GM21717 (cell line): ENCODE measurements at regions not wholly inside any gene's neighbourhood (a gene's known extent, or its start where the extent isn't known, plus 50 kb on each side); places are given as distances from the start of the nearest gene placed in this dataset.
"Not testable (repeated sequence)": the region's sequence is repeated elsewhere in the genome, so short reads cannot be mapped to it uniquely, and the experiment has no call there.

Experiments
- ATAC-seq: cut with Tn5 transposase; IDR thresholded peaks from one replicate; pipeline ENCODE4 v1.9.1; 2021; ENCODE audit warnings: mild to moderate bottlenecking, moderate library complexity; ENCODE audit not compliant: unreplicated experiment

DNA sequence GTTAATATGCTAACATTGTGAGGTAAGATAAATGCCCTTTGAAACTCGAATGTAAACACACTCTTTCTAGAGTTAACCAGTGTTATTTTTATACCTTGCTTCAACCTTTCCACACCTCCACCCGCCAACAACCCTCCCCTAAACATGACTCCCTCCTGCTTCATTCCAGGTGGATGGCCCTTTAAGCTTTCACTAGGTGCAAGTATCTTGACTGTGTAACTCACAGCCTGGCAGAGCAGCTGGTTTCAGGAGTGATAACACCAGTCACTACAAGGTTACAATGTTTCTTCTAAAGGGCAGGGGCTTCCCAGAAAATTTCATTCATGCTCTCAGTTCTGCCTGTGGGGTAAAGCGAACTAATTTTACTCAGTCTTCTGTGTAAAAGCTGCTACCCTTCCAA, 318.1 kb upstream of the FRG1 start:
- not testable (repeated sequence) for ATAC-seq

DNA sequence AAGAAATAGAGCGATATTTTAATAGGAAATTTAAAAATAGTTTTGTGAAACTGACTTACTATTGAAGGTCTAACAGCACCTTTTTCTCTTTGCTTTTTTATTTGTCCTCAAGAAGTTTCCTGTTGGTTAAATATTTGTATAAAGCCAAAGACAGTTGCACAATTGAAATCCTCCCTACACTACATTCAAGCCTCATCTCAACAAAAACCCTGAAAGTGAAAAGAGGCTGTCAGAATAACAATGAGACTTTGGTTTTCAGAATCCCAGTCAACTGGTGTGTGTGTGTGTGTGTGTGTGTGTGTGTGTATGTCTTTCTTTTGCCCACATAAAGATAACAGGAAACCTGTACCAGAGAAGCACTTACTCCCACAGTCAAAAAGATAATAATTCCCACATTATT, 313.6 kb upstream of the FRG1 start:
- ATAC-seq = not testable (repeated sequence)

DNA sequence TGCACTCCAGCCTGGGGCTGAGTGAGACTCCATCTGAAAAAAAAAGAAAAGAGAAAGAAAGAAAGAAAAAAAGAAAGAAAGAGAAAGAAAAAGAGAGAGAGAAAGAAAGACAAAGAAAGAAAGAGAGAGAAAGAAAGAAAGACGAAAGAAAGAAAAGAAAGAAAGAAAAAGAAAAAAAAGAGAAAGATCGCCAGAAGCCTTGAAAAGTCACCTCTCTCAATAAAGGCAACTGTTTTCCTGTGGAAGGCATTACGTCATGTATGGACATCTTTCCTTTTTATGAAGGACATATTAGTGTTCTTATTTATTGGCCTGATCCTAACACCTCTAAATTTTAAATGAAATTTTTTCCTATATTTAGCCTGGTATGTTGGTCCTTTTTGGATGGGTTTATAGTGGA, 310.9 kb upstream of the FRG1 start:
- not testable (repeated sequence) for ATAC-seq

DNA sequence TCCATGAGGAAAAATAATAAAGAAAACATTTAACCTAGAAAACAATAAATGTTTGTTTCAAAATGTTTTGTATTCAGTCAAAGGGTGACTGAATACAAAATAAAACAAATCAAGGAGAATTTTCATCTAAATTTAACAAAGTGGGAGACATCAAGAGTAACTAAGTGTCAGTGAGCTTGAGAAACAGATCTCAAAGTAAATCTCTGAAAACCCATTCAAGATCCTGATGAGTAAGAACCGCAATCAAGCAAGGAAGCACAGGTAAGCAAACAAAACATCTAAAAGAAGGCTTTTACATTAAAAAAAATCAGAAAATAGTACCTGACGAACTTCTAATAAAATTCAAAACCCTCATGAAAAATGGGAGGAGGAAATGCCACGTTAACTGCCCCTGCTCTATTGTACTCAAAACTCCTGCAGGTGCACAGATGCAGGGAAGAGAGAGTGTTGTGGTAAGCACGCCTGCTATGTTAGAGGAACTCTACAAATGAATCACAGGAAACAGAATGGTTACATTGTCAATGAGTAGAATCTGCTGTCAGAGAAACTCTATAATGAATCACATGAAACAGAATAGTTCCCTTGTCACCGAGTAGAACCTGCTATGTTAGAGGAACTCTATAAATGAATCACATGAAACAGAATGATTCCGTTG, 309.6 kb upstream of the FRG1 start:
- not testable (repeated sequence) for ATAC-seq

DNA sequence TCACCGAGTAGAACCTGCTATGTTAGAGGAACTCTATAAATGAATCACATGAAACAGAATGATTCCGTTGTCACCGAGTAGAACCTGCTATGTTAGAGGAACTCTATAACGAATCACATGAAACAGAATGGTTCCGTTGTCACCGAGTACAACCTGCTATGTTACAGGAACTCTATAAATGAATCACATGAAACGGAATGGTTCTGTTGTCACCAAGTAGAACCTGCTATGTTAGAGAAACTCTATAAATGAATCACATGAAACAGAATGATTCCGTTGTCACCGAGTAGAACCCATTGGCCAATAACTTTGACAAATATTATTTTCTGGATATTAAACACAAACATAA, 309.1 kb upstream of the FRG1 start:
- not testable (repeated sequence) for ATAC-seq

DNA sequence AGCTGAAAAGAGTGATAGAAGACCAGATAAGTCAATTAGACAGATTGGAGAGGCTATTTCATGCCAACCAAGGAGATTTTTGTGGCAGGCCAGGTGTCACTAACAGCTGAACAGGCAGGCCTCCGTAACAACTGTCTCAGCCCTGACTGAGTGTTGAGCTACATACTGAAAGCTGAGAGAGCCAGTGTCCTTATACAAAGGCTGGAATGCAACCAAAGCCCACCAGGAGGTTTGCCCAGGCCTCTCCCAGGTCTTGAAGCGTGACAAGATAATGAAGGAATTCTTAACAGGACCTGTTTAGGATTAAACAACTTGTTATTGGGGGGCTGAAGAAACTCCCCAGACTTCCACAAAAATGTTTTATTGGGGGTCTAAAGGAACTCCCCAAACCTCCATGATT, 290.2 kb upstream of the FRG1 start:
- not testable (repeated sequence) for ATAC-seq

DNA sequence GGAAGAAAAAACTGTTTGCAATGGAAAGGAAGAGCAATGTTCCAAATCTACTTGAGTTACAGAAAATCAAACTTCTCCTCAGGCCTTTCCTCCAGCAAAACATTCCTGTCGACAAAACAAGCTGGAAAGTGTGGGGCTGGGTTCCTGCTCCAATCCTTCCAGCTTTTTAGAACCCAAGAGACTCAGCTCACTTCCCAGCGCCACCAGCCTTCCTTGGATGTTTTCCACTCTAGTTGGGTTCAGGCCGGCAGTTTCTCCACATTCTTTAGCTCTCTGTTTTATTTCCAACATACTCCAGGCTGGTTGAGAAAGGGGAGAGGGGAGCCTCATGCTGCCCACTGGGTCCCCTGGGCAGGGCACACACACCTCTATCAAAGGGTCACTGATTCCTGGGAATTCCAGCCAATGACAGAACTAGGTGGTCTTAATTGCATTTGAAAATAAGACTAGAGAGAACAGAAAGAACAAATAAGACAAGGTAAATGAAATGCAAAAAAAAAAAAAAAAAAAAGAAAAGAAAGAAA, 287.5 kb upstream of the FRG1 start:
- not testable (repeated sequence) for ATAC-seq

DNA sequence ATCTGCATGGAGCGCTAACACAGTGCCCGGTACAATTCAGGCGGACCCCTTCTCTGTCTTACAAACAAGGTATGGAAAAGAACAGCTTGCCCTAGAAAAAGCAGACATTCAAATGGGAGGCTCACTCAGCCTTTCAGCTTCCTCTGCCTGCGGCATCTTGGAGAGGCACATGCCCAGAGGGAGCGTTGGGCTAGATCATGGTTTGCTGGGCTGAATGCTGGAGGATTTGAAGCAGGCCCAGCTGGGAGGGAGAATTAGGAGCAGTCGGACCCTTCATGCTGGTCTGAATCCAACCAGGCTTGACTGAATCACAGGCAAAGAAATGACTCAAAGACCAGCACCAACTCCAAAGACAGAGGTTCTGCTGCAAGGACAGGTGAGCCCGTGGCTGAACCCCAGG, 286.7 kb upstream of the FRG1 start:
- ATAC-seq = not testable (repeated sequence)

DNA sequence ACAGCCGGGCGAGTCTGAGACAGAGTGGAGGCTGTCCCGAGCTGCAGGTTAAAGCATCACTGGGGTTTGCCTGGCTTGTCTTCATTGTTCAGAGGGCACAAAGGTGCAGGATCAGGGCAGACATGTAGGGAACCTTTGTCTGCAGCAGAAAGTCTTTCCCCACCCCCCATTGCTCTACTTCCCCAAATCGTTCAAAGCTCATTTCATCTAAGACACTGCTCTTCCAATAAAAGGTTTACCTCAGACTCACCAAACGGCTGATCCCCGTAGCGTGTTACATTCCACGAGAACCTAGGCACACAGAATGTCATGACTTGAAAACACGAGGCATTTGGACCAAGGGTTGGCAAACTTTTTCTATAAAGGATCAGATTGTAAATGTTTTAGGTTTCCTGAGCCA, 286.3 kb upstream of the FRG1 start:
- not testable (repeated sequence) for ATAC-seq

DNA sequence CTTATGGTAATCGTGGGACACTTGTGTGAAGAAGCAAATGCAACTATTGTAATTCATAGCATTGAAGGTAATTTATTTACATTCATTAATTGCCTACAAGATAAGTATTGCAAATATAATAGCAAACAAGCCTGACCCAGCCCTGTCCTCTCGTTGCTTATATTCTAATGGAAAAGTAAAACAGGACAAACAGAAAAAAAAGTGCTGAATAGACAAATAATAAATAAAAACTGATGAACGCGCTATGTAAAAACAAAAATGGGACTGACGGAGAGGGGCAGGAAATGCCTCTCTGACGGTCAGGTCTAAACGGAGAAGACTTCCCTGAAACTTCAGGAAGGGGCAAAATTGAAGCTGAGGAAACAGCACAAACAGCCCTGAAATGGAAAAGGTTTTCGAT, 284.9 kb upstream of the FRG1 start:
- not testable (repeated sequence) for ATAC-seq

DNA sequence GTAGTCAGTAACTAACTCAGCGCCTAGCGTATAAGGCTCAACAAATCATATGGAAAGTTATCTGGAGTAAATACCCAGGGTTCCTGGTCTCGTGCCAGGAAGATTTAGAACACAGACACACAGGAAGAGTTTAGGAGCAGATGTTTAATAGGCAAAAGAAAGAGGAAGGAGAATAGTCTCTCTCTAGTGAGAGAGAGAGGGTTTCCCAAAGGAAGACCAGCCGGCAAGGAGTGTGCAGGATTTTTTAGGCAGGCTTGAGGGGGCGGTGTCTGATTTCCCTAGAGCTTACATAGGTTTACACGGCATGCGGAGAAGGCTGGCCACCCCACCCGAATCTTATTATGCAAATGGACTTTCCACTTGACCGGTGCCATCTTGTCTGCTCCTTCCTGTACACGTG, 284.0 kb upstream of the FRG1 start:
- ATAC-seq = no peak

DNA sequence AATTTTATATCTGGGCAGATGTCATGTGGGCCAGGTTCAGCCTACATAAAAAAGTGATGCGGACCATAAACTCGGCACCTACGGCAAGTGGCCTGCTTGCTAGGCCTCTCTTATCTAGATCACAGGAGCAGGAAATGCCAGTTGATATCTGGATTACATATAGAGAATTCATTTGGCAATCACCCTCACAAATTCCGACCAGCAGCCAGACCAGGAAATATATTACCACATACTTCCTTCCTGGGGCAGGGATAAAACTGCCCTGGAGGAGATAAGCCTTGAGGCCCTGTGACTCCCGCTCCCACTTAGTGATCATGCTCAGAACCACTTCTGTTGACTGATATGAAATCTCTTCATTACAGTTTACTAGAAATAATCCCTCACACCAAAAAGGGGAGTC, 282.4 kb upstream of the FRG1 start:
- not testable (repeated sequence) for ATAC-seq

DNA sequence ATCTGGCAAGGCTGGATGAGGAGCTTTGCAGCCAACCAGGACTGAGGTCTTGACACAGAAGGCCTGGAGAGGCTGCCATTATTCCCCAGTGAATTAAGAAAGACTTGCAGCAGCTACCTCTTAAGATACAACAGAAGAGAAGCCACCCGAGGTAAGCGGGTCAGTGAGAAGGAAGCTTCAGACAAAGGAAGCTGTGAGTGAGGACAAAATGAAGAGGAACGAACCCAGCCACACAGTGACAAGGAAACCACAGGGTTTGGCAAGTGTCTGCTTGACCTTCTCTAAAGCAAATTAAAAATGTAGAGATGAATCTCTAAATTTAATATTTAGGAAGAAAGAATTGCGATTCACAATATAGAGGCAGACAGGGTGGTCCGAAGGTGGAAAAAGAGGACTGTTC, 281.8 kb upstream of the FRG1 start:
- ATAC-seq = not testable (repeated sequence)

DNA sequence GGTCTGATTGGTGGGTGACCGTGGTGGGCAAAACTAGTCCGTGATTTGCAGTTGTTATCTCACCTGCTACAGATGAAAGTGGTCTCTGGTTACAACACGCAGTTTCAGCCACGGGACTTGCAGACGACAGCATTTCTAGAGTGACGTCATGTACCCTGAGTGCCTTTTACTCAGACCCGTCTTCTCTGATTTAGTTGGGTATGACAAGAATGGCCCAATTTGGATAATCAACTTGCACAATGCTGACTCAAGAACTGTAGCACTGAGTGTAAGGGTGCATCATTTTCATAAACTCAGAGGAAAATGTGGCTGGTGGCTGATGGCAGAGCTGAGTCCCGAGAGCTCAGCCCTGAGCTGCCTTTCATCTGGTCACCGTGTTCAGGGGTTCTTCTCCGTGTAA, 281.4 kb upstream of the FRG1 start:
- no peak for ATAC-seq

DNA sequence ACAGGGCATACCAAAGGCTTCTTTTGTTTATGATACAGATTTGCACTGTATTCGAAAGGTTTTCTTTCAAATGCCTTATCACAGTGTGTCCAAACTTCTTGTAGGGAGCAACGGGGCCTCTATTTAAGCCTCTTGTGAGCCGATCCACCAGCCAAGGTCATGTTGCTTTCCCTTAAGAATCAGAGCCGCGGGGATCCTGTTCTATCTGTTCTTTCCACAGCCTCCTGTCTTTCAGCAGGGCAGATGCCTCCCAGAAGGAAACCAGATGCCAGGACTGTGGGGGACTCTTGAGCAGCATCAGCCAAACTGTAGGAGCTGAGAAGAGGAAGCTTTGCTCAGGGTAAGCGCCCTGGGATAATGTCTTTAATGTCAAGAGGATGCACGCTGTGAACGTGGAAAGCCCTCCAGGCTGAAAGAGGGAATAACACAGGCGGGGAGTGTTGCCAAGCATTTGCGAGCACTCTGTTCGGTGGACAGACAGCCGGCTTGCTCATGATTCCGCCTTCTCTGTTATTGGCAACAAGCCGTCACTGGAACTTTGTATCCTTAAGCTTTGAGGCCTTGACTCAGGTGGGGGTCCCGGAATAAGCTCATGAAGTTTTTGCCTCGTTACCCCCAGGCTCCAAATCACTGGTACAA, 279.8 kb upstream of the FRG1 start:
- ATAC-seq = no peak

DNA sequence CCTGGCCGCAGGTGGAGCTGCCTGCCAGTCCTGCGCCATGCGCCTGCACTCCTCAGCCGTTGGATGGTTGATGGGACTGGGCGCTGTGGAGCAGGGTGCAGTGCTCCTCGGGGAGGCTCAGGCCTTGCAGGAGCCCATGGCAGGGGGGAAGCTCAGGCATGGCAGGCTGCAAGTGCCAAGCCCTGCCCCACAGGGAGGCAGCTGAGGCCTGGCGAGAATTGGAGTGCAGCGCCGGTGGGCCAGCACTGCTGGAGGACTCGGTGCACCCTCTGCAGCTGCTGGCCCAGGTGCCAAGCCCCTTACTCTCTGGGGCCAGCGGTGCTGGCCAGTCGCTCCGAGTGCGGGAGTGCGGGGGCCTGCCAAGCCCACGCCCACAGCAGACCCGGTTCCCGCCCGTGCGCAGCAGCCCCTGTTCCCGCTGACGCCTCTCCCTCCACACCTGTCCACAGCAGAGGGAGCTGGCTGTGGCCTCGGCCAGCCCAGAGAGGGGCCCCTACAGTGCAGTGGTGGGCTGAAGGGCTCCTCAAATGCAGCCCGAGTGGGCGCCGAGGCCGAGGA, 275.9 kb upstream of the FRG1 start:
- no peak for ATAC-seq

DNA sequence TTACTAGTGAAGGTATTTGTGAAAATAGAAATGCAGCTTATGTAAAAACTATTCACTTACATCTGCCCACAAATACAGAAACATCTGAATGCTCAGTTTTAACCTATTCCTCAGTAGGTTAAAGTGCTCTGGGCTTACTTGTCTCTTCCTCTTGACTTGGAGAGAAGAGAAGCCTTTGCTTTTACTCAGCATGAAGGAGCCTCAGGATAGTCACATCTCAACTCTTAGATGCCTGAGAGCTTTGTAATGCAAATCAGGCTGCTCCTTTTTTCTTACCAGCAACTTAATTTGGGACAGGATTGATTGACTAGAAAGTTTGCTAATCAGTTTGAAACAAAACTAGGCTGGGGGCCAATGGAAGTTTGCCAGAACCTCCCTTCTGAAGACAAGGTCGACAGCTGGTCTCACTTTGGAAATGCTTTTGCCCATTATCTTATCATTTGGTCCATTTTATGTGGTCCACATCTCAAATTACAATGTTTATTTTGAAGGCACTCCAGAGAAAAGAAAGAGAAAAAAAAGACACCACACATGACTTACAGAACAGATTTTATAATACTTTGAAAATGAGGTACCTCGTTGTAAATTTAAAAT, 274.9 kb upstream of the FRG1 start:
- not testable (repeated sequence) for ATAC-seq

DNA sequence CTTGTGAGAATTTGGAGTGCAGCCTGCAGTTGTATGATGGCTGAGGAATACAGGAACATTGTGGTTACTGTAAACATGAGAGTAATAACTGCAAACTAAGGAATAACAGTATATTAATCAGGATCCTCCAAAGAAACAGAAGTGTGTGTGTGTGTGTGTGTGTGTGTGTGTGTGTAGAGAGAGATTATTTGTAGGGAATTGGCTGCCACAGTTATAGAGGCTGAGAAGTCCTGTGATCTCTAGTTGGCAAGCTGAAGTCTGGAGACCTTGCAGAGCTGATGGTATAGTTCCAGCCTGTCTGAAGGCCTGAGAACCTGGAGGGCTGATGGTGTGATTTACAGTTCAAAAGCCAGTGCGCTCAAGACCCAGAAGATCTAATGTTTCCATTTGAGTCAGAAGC, 273.3 kb upstream of the FRG1 start:
- not testable (repeated sequence) for ATAC-seq

DNA sequence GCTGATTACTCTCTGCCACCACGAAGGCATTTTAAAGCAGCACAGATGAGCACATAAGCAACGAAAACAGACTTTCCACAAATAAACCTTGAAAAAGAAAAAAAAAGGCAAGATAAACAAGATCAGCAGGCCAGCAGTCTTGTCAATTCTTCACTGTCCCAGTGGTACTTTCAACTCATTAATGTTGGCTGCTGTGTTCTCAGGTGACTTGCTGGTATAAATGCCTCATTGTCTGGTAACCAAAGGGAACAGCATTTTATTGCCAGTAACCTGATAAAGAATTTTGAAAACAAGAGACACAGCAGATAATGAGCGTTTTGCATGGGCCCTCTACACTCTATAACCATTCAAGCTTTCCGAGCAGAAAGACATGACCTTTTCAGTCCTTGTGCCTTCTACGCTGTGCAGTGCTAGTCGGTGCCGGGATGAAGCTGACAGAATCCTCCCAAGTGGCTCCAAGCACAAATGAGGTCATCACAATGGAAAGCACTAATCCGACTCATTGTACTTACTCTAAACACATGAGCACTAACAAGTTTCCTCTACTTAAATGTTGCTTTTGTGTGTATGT, 242.9 kb upstream of the FRG1 start:
- ATAC-seq = not testable (repeated sequence)

DNA sequence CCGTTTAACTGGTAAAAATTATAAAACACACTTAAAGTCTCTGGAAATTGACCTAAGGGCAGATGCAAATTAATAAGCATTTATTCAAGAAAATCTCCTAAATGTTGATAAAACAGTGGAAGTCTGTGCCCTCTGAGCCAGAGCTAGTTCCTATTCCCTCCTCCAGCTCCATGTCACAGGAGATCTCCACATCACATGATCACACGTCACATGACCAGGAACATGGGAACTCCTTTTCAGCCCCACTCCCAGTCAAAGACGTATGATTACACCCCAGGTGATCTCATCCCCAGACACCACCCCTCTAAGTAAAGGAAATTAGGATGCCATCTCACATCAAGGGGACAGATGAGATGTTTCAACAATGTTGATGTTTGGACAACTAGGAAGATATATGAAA, 237.7 kb upstream of the FRG1 start:
- ATAC-seq = not testable (repeated sequence)

DNA sequence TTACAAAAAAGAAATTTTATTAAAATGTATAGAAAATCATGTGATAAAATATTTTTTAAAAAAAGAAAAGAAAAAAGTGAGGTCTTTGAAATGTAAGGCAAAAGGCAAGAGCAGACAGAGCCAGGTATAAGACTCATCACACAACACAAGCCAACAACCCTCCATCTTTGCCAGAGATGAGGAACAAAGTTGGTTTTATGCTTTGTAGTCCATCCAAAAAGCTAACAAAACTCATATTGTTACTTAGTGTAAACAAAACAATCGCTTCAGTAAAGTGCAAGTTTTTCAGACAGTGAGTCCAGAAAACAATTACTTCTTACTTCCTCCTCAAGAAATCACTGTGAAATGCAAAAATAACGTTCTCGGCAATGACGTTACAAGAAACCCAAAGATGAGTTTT, 233.9 kb upstream of the FRG1 start:
- ATAC-seq = not testable (repeated sequence)

DNA sequence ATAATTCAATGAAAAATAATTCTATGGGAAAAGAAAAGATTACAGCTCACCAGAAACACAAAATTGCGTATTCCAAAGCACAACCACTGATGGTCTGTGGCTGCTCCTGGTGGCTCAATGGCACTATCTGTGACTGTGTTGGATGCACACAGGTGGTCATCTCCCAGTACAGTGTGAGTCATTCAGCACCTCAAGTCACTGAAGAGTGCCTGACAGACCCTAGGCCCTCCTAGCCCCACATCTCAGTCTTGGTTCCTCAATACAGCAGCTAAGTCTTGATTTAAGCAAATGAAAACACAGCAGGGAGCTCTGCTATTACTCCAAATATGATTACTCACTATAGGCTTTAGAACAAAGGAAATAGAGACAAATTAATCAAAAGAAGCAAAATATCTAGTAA, 233.4 kb upstream of the FRG1 start:
- ATAC-seq = not testable (repeated sequence)
